Endothelial cell of umbilical vein (primary cell): ENCODE measurements at regions not wholly inside any gene's neighbourhood (a gene's known extent, or its start where the extent isn't known, plus 50 kb on each side); places are given as distances from the start of the nearest gene placed in this dataset.

ENCODE experiments used
- BruUV-seq: library from RNA; stranded (reverse); fragments of 400-500 nt; replicated peaks from 2 replicates; lab custom pipeline; 2021; lab: Mats Ljungman, UMichigan
- CTCF ChIA-PET: fragments of 300-600, 350-600 bp; sonication (Branson Sonifier 250); formaldehyde crosslinking; loops from one replicate; lab custom pipeline; 2021; ENCODE audit warnings: antibody characterized with exemption, inconsistent platforms; lab: Charles Lee
- POLR2A ChIA-PET: fragments of 300-600, 350-600 bp; sonication (Branson Sonifier 250); formaldehyde crosslinking; loops from one replicate; lab custom pipeline; 2021; ENCODE audit warnings: antibody characterized with exemption, inconsistent platforms; lab: Charles Lee
- DNase-seq: peaks from one replicate; pipeline ENCODE4 v3.0.0-alpha.2; 2011; ENCODE audit warnings: low read depth, low spot score
- FAIRE-seq: peaks from 2 replicates; lab custom pipeline; 2011; peaks lifted over from hg19 to GRCh38; lab: Jason Lieb, UNC
- H2AFZ ChIP-seq: 2 replicates; pipeline ENCODE4 v1.6.0; 2012; ENCODE audit warnings: low read depth, low read length, control low read depth, inconsistent platforms
- H3K27ac ChIP-seq: 2 replicates; pipeline ENCODE4 v1.5.1; 2011; ENCODE audit warnings: low read depth, mild to moderate bottlenecking, control low read depth, low read length, moderate library complexity; ENCODE audit not compliant: insufficient read depth
- H3K27me3 ChIP-seq, 2 experiments: 2 replicates each; pipeline versions ENCODE4 v1.6.0 to v1.6.1; 2011; ENCODE audit warnings: low read length in 2 of 2, mixed read lengths in 1 of 2; ENCODE audit not compliant: control insufficient read depth in 2 of 2, insufficient read depth in 2 of 2
- H3K36me3 ChIP-seq, 2 experiments: 2 replicates in 1 of 2; 3 replicates in 1 of 2; pipeline ENCODE4 v1.5.1; 2011; ENCODE audit warnings: low read length in 2 of 2, mild to moderate bottlenecking in 1 of 2, moderate library complexity in 1 of 2; ENCODE audit not compliant: control insufficient read depth in 2 of 2, insufficient read depth in 2 of 2; ENCODE audit errors: extremely low read depth in 1 of 2
- H3K4me1 ChIP-seq: 3 replicates; pipeline ENCODE4 v1.5.1; 2011; ENCODE audit warnings: mild to moderate bottlenecking, low read length; ENCODE audit not compliant: control insufficient read depth, insufficient read depth; ENCODE audit errors: extremely low read depth
- H3K4me2 ChIP-seq: 2 replicates; pipeline ENCODE4 v1.6.1; 2011; ENCODE audit warnings: low read length, control low read depth, mixed read lengths; ENCODE audit not compliant: insufficient read depth
- H3K4me3 ChIP-seq, 3 experiments: fragments of 200-600 bp in 1 of 3; sonication (generic), shearing (Covaris generic) in 1 of 3; replicated peaks in 1 of 3; 2 replicates each; pipeline ENCODE4 v1.5.1; 2011 to 2016; ENCODE audit warnings: control low read depth in 3 of 3, low read length in 3 of 3, mild to moderate bottlenecking in 2 of 3, inconsistent platforms in 1 of 3, low read depth in 1 of 3, moderate library complexity in 1 of 3; ENCODE audit not compliant: insufficient read depth in 1 of 3
- H3K79me2 ChIP-seq: 2 replicates; pipeline ENCODE4 v1.6.0; 2012; ENCODE audit warnings: low read length, inconsistent platforms; ENCODE audit not compliant: control insufficient read depth, insufficient read depth
- H3K9ac ChIP-seq: replicated peaks from 2 replicates; pipeline ENCODE3; 2011; ENCODE audit warnings: low read length, control low read depth; ENCODE audit not compliant: insufficient read depth; ENCODE audit errors: extremely low read depth
- H3K9me1 ChIP-seq: replicated peaks from 3 replicates; pipeline ENCODE4 v1.6.0; 2011; ENCODE audit warnings: mild to moderate bottlenecking, low read length; ENCODE audit not compliant: control insufficient read depth, insufficient read depth; ENCODE audit errors: extremely low read depth
- H3K9me3 ChIP-seq: replicated peaks from 2 replicates; pipeline ENCODE4 v1.5.1; 2012; ENCODE audit warnings: low read length, inconsistent platforms; ENCODE audit not compliant: control insufficient read depth, insufficient read depth
- H4K20me1 ChIP-seq: replicated peaks from 2 replicates; pipeline ENCODE3; 2011; ENCODE audit warnings: mild to moderate bottlenecking, low read length; ENCODE audit not compliant: control insufficient read depth, insufficient read depth; ENCODE audit errors: extremely low read depth
- EZH2 ChIP-seq: IDR thresholded peaks from 2 replicates; pipeline ENCODE4 v1.6.1; 2012; ENCODE audit warnings: borderline replicate concordance, low read depth, mild to moderate bottlenecking, moderate library complexity, low read length, inconsistent platforms; ENCODE audit not compliant: severe bottlenecking
- FOS ChIP-seq: IDR thresholded peaks from 2 replicates; pipeline ENCODE4 v1.6.1; 2011; ENCODE audit warnings: mild to moderate bottlenecking, low read length, moderate library complexity, borderline replicate concordance; ENCODE audit not compliant: insufficient read depth
- GATA2 ChIP-seq: IDR thresholded peaks from 2 replicates; pipeline ENCODE4 v1.7.0; 2011; ENCODE audit warnings: low read depth, mild to moderate bottlenecking, moderate library complexity, mixed read lengths, low read length; ENCODE audit not compliant: insufficient read length, insufficient read depth
- JUN ChIP-seq: IDR thresholded peaks from 2 replicates; pipeline ENCODE4 v1.6.1; 2011; ENCODE audit warnings: borderline replicate concordance, low read depth; ENCODE audit not compliant: insufficient read length, insufficient read depth
- MYC ChIP-seq: IDR thresholded peaks from one replicate; pipeline ENCODE4 v1.6.1; 2011; ENCODE audit warnings: mild to moderate bottlenecking, low read depth, low read length
- POLR2A ChIP-seq: IDR thresholded peaks from 2 replicates; pipeline ENCODE4 v1.6.1; 2012; ENCODE audit warnings: low read depth, mild to moderate bottlenecking, control low read depth, low read length
- POLR2AphosphoS5 ChIP-seq: IDR thresholded peaks from 2 replicates; pipeline ENCODE4 v1.6.1; 2012; ENCODE audit warnings: low read depth, mild to moderate bottlenecking, control low read depth, low read length, moderate library complexity; ENCODE audit not compliant: insufficient read depth
- dilution Hi-C: fragments of 300-500 bp; cut with MboI; formaldehyde crosslinking; loops from one replicate; pipeline ENCODE4 v1.15.0; 2019; ENCODE audit warnings: low sequenced_read_pairs; ENCODE audit not compliant: extremely low pct_ligation_motif_present
- intact Hi-C: fragments of 100-400 bp; cut with micrococcal nuclease; formaldehyde crosslinking; loops from one replicate; pipeline ENCODE4 v1.10.0; 2022
- TF ChIP-seq, protein P1 (sequence below): IDR thresholded peaks from 2 replicates; pipeline ENCODE4 v1.6.1; 2011; ENCODE audit not compliant: insufficient read depth, insufficient read length
- TF ChIP-seq, protein P2 (sequence below), 2 donors: IDR thresholded peaks; 1 replicate in 1 of 2; 2 replicates in 1 of 2; pipeline ENCODE4 v1.5.1; 2011; ENCODE audit warnings: low read length in 2 of 2, mild to moderate bottlenecking in 2 of 2, moderate library complexity in 2 of 2, control low read depth in 1 of 2, inconsistent platforms in 1 of 2, low read depth in 1 of 2; ENCODE audit not compliant: insufficient read depth in 1 of 2; ENCODE audit errors: extremely low read depth in 1 of 2

DNA sequence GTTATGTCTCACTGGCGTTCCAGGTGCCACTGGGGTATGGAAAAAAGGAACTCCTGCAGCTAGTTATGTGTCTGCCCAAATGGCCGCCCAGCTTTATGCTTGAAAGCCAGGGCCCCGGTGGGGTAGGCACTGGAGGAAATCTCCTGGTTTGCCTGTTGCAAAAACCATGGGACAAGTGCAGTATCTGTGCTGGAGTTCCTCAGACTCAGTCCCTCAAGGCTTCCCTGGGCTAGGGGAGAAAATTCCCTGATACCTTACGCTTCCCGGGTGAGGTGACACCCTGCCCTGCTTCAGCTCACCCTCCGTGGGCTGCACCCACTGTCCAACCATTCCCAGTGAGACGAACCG is 90.3 kb upstream of the CDK6 start:
- H3K9me3 ChIP-seq = no peaks in the 10 kb centered on the region
- ChIA-PET CTCF (interaction anchor here (1.1 to 1.5 kb wide), 3 partner anchors 9 to 20 kb away, joined by 3 to 4 read pairs (median 3); no protein-coding TSS in a partner anchor), POLR2A (no interaction called here)
- no peaks in the 10 kb centered on the region for H4K20me1 ChIP-seq
- H3K27ac ChIP-seq = no peak overlapping the region
- peaks cover 5 to 6% of the 10 kb centered on the region in 2 experiments for H3K27me3 ChIP-seq
- H3K9me1 ChIP-seq = no peaks in the 10 kb centered on the region
- DNase-seq (no peak), FAIRE-seq (no peak)
- no TSS peak for BruUV-seq
- H3K4me3 ChIP-seq = no peak overlapping the region
- H3K4me1 ChIP-seq = no peaks in the 10 kb centered on the region
- H2AFZ ChIP-seq = no peak overlapping the region
- dilution Hi-C loops (no loop called here), intact Hi-C loops (no loop called here)
- H3K9ac ChIP-seq = no peak overlapping the region
- no peaks in the 10 kb centered on the region for H3K36me3 ChIP-seq
- H3K4me2 ChIP-seq = no peak overlapping the region
- no peaks in the 10 kb centered on the region for H3K79me2 ChIP-seq
- no peak for TF ChIP-seq JUN
- TF ChIP-seq, protein P1, sequence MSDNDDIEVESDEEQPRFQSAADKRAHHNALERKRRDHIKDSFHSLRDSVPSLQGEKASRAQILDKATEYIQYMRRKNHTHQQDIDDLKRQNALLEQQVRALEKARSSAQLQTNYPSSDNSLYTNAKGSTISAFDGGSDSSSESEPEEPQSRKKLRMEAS = no peak
- no peak for TF ChIP-seq FOS
- no peak for TF ChIP-seq POLR2A
- TF ChIP-seq, protein P2, sequence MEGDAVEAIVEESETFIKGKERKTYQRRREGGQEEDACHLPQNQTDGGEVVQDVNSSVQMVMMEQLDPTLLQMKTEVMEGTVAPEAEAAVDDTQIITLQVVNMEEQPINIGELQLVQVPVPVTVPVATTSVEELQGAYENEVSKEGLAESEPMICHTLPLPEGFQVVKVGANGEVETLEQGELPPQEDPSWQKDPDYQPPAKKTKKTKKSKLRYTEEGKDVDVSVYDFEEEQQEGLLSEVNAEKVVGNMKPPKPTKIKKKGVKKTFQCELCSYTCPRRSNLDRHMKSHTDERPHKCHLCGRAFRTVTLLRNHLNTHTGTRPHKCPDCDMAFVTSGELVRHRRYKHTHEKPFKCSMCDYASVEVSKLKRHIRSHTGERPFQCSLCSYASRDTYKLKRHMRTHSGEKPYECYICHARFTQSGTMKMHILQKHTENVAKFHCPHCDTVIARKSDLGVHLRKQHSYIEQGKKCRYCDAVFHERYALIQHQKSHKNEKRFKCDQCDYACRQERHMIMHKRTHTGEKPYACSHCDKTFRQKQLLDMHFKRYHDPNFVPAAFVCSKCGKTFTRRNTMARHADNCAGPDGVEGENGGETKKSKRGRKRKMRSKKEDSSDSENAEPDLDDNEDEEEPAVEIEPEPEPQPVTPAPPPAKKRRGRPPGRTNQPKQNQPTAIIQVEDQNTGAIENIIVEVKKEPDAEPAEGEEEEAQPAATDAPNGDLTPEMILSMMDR (IDR thresholded peaks at IDR 0.05; ENCODE audit: extremely low read depth in 1 of 2, insufficient read depth in 1 of 2, low read depth in 1 of 2, low read length in 2 of 2) = no peak
- TF ChIP-seq POLR2AphosphoS5 = no peak
- no peak for TF ChIP-seq MYC
- TF ChIP-seq GATA2 = no peak
- TF ChIP-seq EZH2 = no peak
